Germinal center (tissue), 1 donor: ENCODE measurements at regions not wholly inside any gene's neighbourhood (a gene's known extent, or its start where the extent isn't known, plus 50 kb on each side); places are given as distances from the start of the nearest gene placed in this dataset.
"Not testable (repeated sequence)": the region's sequence is repeated elsewhere in the genome, so short reads cannot be mapped to it uniquely, and the experiment has no call there.

ENCODE experiments used
- DNase-seq: peaks from one replicate; pipeline ENCODE4 v3.0.0; 2012; ENCODE audit warnings: mixed read lengths, low spot score

- DNase-seq, result no peak
These were observed 183.6 kb upstream of the TNC start for GRCh38 chr9:115301581-115301980.

DNA sequence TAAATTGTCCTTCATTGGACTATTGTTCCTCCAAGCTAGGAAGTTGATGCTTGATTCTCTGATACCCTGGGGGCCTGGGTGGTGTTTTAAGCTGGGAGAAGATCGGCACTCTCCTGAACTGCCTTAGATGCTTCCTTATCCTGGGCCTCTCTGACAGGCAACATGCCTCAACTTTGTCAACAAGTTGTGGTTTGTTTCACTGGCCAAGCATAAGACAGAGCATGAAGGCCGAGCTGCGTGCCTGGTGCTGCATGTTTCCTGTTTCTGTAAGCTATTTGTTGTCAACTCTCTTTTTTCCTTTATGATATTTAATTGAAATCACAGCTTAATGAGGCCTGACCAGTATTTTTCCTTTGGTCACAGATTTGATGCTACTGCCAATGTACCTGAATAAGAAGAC lies 187.6 kb upstream of the TNC start:
- DNase-seq, result no peak

DNA sequence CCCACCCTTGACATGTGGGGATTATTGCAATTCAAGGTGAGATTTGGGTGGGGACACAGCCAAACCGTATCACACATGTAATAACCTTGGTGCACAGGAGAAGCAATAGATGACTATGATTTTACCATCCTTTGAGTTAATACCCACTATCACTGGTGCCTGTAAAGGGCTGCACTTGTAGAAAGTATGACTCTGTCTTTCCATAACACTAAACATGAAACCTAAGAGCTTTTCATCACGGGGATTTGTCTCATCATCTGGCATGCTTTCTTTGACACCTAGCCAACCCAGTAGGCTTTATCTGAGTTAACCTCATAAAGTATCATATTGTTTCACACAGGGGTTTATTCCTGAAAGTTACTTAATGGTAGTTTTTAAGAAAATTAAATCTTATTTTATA lies 188.9 kb upstream of the TNC start:
- DNase-seq, result no peak

DNA sequence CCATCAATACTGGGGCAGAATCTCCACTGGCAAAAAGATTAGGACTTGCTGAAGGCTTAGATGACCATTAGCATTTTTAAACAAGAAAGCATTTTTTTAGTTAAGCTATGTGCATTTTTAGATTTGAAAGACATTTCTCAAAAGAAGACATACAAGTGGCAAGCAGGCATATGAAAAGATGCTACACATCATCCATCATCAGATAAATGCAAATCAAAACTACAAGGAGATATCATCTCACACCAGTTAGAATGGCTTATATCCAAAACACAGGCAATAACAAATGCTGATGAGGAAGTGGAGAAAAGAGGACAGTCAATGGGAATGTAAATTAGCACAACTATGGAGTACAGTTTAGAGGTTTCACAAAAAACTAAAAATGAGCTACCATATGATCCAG lies 195.6 kb upstream of the TNC start:
- DNase-seq, result no peak

DNA sequence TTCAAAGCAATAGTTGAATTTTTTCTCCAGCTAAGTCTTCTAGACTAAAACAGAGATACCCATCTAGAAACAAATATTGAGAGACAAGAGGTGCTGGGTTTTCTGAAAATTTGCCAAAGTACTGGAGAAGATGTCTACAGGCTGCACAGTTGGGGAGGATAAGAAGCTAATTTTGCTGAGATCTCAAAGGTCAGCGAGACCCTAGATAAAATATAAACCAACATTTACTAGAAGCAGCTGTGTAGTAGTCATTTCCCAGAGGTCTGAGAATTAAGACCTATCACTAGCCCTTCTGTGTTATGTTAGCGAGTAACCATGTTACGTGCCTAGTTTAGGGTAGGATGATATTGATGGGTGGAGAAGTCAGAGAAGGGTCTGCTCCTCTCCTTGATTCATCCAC lies 208.5 kb upstream of the TNC start:
- DNase-seq, result no peak

DNA sequence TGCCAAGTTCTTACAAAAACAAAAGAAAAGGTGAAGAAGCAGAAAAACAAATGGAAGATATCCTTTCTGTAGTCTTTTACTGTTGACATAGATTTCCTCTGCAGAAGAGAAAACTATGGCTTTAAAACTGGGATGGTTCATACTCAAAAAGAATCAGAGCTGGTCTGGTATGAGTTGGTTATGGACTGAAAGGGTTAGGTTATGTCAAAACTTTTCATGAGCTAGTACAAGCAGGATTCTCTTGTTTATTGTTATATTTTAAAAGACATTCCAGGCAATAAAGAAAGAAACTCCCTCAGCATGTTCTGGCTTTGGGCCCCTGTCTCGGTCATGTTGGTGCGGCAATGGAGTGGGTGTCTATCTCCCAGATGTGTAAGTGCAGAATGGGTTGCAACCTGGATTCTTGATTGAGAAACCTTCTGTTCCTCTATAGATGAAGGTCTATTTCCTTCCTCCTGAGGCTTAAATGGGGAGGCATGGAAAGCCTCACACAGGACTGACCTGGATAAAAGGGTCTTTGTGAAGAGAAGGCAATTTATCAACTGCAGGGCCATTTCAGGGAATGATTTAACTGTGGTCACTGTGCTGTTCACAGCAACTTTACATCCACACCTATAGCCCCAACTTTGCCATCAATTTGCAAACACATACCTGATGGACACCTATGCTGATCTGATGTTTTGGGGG lies 209.6 kb upstream of the TNC start:
- no peak for DNase-seq

DNA sequence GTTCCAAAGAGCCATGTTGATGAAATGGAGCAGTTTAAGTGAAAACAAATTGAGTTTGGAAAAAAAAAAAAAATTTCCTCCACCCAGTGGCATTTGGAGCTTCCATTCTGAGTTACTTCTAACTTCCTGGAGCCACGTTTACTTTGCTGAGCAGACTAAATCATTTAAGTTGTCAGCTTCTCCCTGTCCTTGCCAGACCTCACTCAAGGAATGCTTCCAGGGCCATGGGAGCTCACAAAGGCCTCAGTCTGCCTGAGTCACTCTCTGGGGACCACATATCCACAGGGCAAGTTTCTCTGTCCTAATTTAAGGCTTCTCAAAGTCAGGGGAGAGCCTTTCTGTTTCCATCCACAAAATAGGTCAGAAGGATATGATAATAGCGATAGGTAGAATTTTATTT lies 210.3 kb upstream of the TNC start:
- no peak for DNase-seq

GRCh38 chr9:115328677-115329076 lies 210.7 kb upstream of the TNC start:
- DNase-seq, result no peak

- no peak for DNase-seq
These were observed 215.5 kb upstream of the TNC start for GRCh38 chr9:115333277-115334070.

GRCh38 chr9:115335439-115335838 lies 217.5 kb upstream of the TNC start:
- DNase-seq, result no peak

- DNase-seq, result no peak
These were observed 222.4 kb upstream of the TNC start for GRCh38 chr9:115340314-115340713.

DNA sequence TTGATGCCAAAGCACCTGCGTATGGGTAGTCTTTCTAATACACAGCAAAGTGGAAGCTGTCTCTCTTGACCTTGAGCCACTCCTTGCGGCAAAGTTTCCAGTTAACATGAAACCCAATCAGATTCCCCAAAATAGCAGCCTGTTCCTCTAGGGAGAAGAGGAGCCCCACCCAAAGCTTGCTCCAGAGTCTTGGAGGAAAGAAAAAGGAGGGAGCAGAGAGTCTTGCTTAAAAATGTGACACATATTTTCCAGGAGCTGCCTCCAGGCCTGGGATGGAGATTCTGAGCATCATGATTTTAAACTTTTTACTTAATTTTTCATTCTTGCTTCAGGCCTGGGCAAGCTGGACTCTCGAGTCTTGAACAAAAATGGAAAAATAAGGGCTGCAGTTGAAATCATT lies 223.5 kb upstream of the TNC start:
- no peak for DNase-seq

DNA sequence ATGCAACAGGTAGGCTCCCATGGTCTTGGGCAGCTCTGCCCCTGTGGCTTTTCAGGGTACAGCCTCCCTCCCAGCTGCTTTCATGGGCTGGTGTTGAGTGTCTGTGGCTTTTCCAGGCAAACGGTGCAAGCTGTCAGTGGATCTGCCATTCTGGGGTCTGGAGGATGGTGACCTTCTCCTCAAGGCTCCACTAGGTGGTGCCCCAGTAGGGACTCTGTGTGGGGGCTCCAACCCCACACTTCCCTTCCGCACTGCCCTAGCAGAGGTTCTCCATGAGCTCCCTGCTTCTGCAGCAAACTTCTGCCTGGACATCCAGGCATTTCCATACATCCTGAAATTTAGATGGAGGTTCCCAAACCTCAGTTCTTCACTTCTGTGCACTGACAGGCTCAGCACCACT lies 229.8 kb upstream of the TNC start:
- DNase-seq, result not testable (repeated sequence)

- DNase-seq, result not testable (repeated sequence)
These were observed 231.0 kb upstream of the TNC start for GRCh38 chr9:115348936-115349335.

DNA sequence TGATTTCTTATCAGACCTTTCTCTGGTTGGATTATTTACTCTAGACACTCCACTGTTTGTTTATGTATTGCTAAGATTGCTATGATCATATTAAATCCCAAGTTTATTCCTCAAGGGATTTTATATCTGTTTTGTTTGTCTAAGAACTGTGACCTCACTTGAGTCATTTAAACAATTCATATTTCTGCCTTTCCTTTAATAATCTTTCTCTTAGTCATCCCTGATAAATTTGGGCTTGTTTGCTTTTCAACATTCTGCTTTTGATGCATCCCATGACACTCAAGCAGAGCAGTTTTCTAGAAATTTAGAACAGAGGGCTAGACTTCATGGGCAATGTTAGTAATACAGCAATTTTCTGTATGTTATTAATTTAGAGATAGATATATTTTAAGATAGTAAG lies 231.6 kb upstream of the TNC start:
- no peak for DNase-seq

DNA sequence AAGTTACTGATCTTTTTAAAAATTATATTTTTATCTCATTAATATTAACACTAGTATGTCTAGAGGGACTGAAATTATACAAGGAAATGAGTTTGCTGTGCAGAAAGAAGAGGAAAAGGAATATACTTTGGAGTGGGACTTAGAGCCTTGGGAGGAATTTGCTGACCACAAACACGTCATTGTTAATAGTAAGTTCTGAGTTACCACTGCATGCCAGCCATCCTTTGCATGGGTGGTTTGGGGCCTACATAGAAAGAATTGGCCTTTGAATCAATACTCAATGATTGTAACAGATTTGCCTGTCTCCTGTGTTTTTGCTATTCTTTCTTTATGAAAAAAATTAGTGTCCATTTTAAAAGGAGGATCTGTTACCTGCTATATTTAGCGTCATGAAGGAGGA lies 232.6 kb upstream of the TNC start:
- DNase-seq, result no peak

DNA sequence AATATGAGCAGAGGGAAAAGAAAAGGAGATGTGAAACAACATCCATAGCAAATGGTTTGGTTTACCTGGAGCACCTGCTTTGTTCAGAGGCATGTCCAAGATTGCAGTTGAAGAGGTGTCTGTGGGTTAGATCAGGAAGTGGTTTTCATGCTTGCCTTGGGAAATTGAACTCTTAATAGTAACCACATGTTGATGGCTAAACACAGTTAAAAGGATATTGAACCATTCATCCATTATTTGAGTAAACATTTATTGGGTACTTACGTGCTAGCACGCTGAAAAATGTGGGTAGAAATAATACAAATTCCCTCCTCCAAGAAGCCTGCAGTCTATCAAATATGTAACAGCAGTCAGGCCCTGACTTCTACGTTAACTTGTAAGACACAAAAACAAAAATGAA lies 235.7 kb upstream of the TNC start:
- no peak for DNase-seq

DNA sequence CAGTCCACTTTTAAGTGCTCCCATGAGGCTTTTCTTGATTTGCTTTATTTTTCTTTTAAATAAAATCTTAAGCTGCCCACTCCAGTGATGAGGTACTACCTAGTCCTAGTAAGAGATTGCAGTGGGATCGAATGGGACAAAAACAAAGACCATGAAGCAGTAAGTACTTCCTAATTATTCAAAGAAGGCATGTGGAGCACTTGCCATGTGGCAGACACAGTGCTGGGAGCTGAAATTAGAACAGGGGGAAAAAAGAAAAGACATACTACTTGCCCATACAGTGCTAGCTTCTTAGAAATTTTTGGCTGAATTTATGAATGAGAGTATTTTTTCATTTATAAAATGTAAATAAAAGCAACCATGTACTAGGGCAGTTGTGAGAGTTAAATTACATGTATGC lies 239.9 kb upstream of the TNC start:
- no peak for DNase-seq

- no peak for DNase-seq
These were observed 241.2 kb upstream of the TNC start for GRCh38 chr9:115359017-115359780.

DNA sequence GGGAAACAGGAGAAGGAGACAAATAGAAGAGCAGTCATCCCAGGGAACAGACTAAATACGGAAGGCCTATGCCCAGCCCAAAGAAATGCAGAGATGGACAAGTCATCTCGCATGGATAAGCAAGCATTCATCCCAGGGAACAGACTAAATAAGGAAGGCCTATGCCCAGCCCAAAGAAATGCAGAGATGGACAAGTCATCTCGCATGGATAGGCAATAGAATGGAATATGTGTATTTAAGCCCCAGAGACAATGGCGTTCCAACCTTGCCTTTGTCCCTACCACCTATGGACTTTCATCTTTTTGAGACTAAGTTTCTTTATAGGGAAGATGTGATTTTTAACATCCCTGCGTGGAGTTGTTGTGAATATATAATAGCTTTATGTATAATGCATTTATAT lies 242.2 kb upstream of the TNC start:
- DNase-seq, result no peak

DNA sequence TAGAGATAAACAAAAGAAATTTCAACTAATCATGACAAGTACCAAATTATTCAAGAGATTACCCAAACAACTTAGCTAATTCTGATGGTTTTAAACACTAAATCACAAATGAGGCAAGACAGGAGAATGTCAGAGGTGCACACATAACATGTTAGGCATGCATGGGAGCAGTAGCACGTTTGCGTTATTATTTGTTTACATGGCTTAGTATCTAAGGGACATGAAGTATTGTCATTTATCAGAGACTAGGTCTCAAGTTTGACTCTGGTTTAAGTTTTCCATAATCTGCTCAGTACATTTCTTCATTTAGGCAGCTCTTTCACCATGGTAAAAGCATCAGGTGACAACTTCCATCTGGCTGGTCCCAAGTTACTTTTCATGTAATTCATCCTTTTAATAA lies 244.1 kb upstream of the TNC start:
- DNase-seq, result no peak

- no peak for DNase-seq
These were observed 244.7 kb upstream of the TNC start for GRCh38 chr9:115362640-115363039.

GRCh38 chr9:115364991-115365390 lies 247.0 kb upstream of the TNC start:
- DNase-seq, result no peak
